ENCODE measurements at regions not wholly inside any gene's neighbourhood (a gene's known extent, or its start where the extent isn't known, plus 50 kb on each side); places are given as distances from the start of the nearest gene placed in this dataset.
"Not testable (repeated sequence)": the region's sequence is repeated elsewhere in the genome, so short reads cannot be mapped to it uniquely, and the experiment has no call there.

- H3K4me3 Mint-ChIP-seq = no peak overlapping the region
Observed at GRCh38 chr10:124170631-124171030, 77.2 kb upstream of the CHST15 start.

GRCh38 chr10:124168991-124169802 lies 75.8 kb upstream of the CHST15 start:
- Mint-ChIP-seq H3K9me3 (peaks cover 4% of the 10 kb centered on the region), H3K4me1 (no peaks in the 10 kb centered on the region), H3K27ac (no peak overlapping the region), H3K27me3 (no peaks in the 10 kb centered on the region), H3K36me3 (no peaks in the 10 kb centered on the region), H3K4me3 (no peak overlapping the region)
- ATAC-seq = no peak

More at GRCh38 chr10:124170631-124171030, 77.2 kb upstream of the CHST15 start:
- peaks cover 4% of the 10 kb centered on the region for H3K9me3 Mint-ChIP-seq
- no peak for ATAC-seq
- peaks cover 2% of the 10 kb centered on the region for H3K27me3 Mint-ChIP-seq
- H3K36me3 Mint-ChIP-seq = no peaks in the 10 kb centered on the region
- peaks cover 1% of the 10 kb centered on the region for H3K4me1 Mint-ChIP-seq
- no peak overlapping the region for H3K27ac Mint-ChIP-seq

GRCh38 chr10:124168581-124168980 lies 75.2 kb upstream of the CHST15 start:
- no peak for ATAC-seq
- H3K9me3 Mint-ChIP-seq = peaks cover 4% of the 10 kb centered on the region
- H3K4me3 Mint-ChIP-seq = no peak overlapping the region
- H3K27me3 Mint-ChIP-seq = no peaks in the 10 kb centered on the region
- no peaks in the 10 kb centered on the region for H3K36me3 Mint-ChIP-seq
- no peaks in the 10 kb centered on the region for H3K4me1 Mint-ChIP-seq
- H3K27ac Mint-ChIP-seq = no peak overlapping the region

GRCh38 chr10:124167925-124168324 lies 74.5 kb upstream of the CHST15 start:
- not testable (repeated sequence) for H3K9me3 Mint-ChIP-seq, H3K4me3 Mint-ChIP-seq, ATAC-seq, H3K27ac Mint-ChIP-seq, H3K4me1 Mint-ChIP-seq, H3K27me3 Mint-ChIP-seq, H3K36me3 Mint-ChIP-seq

GRCh38 chr10:124166431-124167125 lies 73.2 kb upstream of the CHST15 start:
- H3K4me3 Mint-ChIP-seq = no peak overlapping the region
- H3K4me1 Mint-ChIP-seq = no peaks in the 10 kb centered on the region
- peaks cover 11% of the 10 kb centered on the region for H3K27me3 Mint-ChIP-seq
- H3K36me3 Mint-ChIP-seq = no peaks in the 10 kb centered on the region
- H3K9me3 Mint-ChIP-seq = peaks cover 4% of the 10 kb centered on the region
- ATAC-seq = no peak
- H3K27ac Mint-ChIP-seq = no peak overlapping the region

GRCh38 chr10:124165827-124166226 lies 72.4 kb upstream of the CHST15 start:
- ATAC-seq = no peak
- peaks cover 15% of the 10 kb centered on the region for H3K27me3 Mint-ChIP-seq
- H3K4me3 Mint-ChIP-seq = no peak overlapping the region
- no peak overlapping the region for H3K27ac Mint-ChIP-seq
- H3K9me3 Mint-ChIP-seq = peaks cover 4% of the 10 kb centered on the region
- H3K4me1 Mint-ChIP-seq = no peaks in the 10 kb centered on the region
- no peaks in the 10 kb centered on the region for H3K36me3 Mint-ChIP-seq

- peaks cover 18% of the 10 kb centered on the region for H3K27me3 Mint-ChIP-seq
- H3K27ac Mint-ChIP-seq = no peak overlapping the region
- peaks cover 4% of the 10 kb centered on the region for H3K9me3 Mint-ChIP-seq
- H3K4me1 Mint-ChIP-seq = no peaks in the 10 kb centered on the region
- ATAC-seq = no peak
- no peaks in the 10 kb centered on the region for H3K36me3 Mint-ChIP-seq
- H3K4me3 Mint-ChIP-seq = no peak overlapping the region
Observed at GRCh38 chr10:124165311-124165710, 71.9 kb upstream of the CHST15 start.

GRCh38 chr10:124164264-124164663 lies 70.9 kb upstream of the CHST15 start:
- Mint-ChIP-seq H3K27me3 (peaks cover 24% of the 10 kb centered on the region), H3K9me3 (peaks cover 4% of the 10 kb centered on the region), H3K27ac (no peak overlapping the region), H3K4me1 (no peaks in the 10 kb centered on the region), H3K4me3 (no peak overlapping the region), H3K36me3 (no peaks in the 10 kb centered on the region)
- ATAC-seq = no peak

GRCh38 chr10:124162774-124163354 lies 69.5 kb upstream of the CHST15 start:
- no peak for ATAC-seq

GRCh38 chr10:124162136-124162535 lies 68.7 kb upstream of the CHST15 start:
- H3K9me3 Mint-ChIP-seq = peaks cover 4% of the 10 kb centered on the region
- no peak for ATAC-seq
- H3K27me3 Mint-ChIP-seq = peaks cover 24% of the 10 kb centered on the region
- no peak overlapping the region for H3K4me3 Mint-ChIP-seq
- H3K27ac Mint-ChIP-seq = no peak overlapping the region
- H3K36me3 Mint-ChIP-seq = no peaks in the 10 kb centered on the region
- no peaks in the 10 kb centered on the region for H3K4me1 Mint-ChIP-seq

More at GRCh38 chr10:124162774-124163354, 69.5 kb upstream of the CHST15 start:
- H3K9me3 Mint-ChIP-seq = peaks cover 4% of the 10 kb centered on the region
- no peaks in the 10 kb centered on the region for H3K4me1 Mint-ChIP-seq
- no peak overlapping the region for H3K4me3 Mint-ChIP-seq
- H3K27me3 Mint-ChIP-seq = peaks cover 24% of the 10 kb centered on the region
- no peaks in the 10 kb centered on the region for H3K36me3 Mint-ChIP-seq
- no peak overlapping the region for H3K27ac Mint-ChIP-seq

- ATAC-seq = no peak
- Mint-ChIP-seq H3K9me3 (no peaks in the 10 kb centered on the region), H3K36me3 (no peaks in the 10 kb centered on the region)
Observed at GRCh38 chr10:124161601-124162000, 68.2 kb upstream of the CHST15 start.

GRCh38 chr10:124160943-124161582 lies 67.7 kb upstream of the CHST15 start:
- Mint-ChIP-seq H3K9me3 (no peaks in the 10 kb centered on the region), H3K4me3 (no peak overlapping the region), H3K36me3 (no peaks in the 10 kb centered on the region), H3K27me3 (peaks cover 24% of the 10 kb centered on the region), H3K27ac (no peak overlapping the region), H3K4me1 (no peaks in the 10 kb centered on the region)
- ATAC-seq = no peak

More at GRCh38 chr10:124161601-124162000, 68.2 kb upstream of the CHST15 start:
- Mint-ChIP-seq H3K4me1 (no peaks in the 10 kb centered on the region), H3K27ac (no peak overlapping the region), H3K4me3 (no peak overlapping the region), H3K27me3 (peaks cover 24% of the 10 kb centered on the region)

- no peaks in the 10 kb centered on the region for H3K9me3 Mint-ChIP-seq
- no peak overlapping the region for H3K4me3 Mint-ChIP-seq
- ATAC-seq = no peak
- no peaks in the 10 kb centered on the region for H3K36me3 Mint-ChIP-seq
- H3K27ac Mint-ChIP-seq = no peak overlapping the region
- H3K27me3 Mint-ChIP-seq = peaks cover 24% of the 10 kb centered on the region
- no peaks in the 10 kb centered on the region for H3K4me1 Mint-ChIP-seq
Observed at GRCh38 chr10:124160176-124160575, 66.8 kb upstream of the CHST15 start.

GRCh38 chr10:124159153-124159552 lies 65.8 kb upstream of the CHST15 start:
- H3K4me1 Mint-ChIP-seq = no peaks in the 10 kb centered on the region

GRCh38 chr10:124158592-124158991 lies 65.2 kb upstream of the CHST15 start:
- no peak overlapping the region for H3K4me3 Mint-ChIP-seq
- H3K4me1 Mint-ChIP-seq = no peaks in the 10 kb centered on the region
- H3K27ac Mint-ChIP-seq = no peak overlapping the region
- H3K36me3 Mint-ChIP-seq = no peaks in the 10 kb centered on the region
- H3K27me3 Mint-ChIP-seq = peaks cover 24% of the 10 kb centered on the region
- no peak for ATAC-seq
- H3K9me3 Mint-ChIP-seq = no peaks in the 10 kb centered on the region

More at GRCh38 chr10:124159153-124159552, 65.8 kb upstream of the CHST15 start:
- H3K4me3 Mint-ChIP-seq = no peak overlapping the region
- ATAC-seq = no peak
- no peaks in the 10 kb centered on the region for H3K9me3 Mint-ChIP-seq
- no peaks in the 10 kb centered on the region for H3K36me3 Mint-ChIP-seq
- H3K27ac Mint-ChIP-seq = no peak overlapping the region
- peaks cover 24% of the 10 kb centered on the region for H3K27me3 Mint-ChIP-seq

Data from stimulated activated memory B cell treated with anti-CD40 and anti-IgM and Interleukin-4, amounts not matched to agents 10 μg/mL and 1 μg/mL and 100 μg/mL, for 72 hours (primary cell).